Parathyroid adenoma (tissue), 2 donors: ENCODE measurements at regions not wholly inside any gene's neighbourhood (a gene's known extent, or its start where the extent isn't known, plus 50 kb on each side); places are given as distances from the start of the nearest gene placed in this dataset.
"Not testable (repeated sequence)": the region's sequence is repeated elsewhere in the genome, so short reads cannot be mapped to it uniquely, and the experiment has no call there.

Experiments used
- H2AFZ ChIP-seq: fragments of 300-600 bp; sonication (generic); one replicate; pipeline ENCODE4 v1.7.0; 2017; ENCODE audit warnings: antibody characterized with exemption, mild to moderate bottlenecking
- H3K27ac ChIP-seq: fragments of 300-600 bp; sonication (generic); one replicate; pipeline ENCODE4 v1.7.0; 2017
- H3K27me3 ChIP-seq: fragments of 300-600 bp; sonication (generic); one replicate; pipeline ENCODE4 v1.7.0; 2017; ENCODE audit warnings: low read length; ENCODE audit not compliant: control insufficient read depth, insufficient read depth
- H3K36me3 ChIP-seq: fragments of 300-600 bp; sonication (generic); one replicate; pipeline ENCODE4 v1.7.0; 2017; ENCODE audit warnings: low read length; ENCODE audit not compliant: control insufficient read depth, insufficient read depth
- H3K4me1 ChIP-seq: fragments of 300-600 bp; sonication (generic); one replicate; pipeline ENCODE4 v1.7.0; 2017; ENCODE audit warnings: control low read depth
- H3K4me2 ChIP-seq: fragments of 300-600 bp; sonication (generic); one replicate; pipeline ENCODE4 v1.7.0; 2017; ENCODE audit warnings: low read length
- H3K4me3 ChIP-seq: fragments of 300-600 bp; sonication (generic); one replicate; pipeline ENCODE4 v1.7.0; 2017; ENCODE audit warnings: low read depth, low read length
- H3K79me2 ChIP-seq: fragments of 300-600 bp; sonication (generic); one replicate; pipeline ENCODE4 v1.7.0; 2017; ENCODE audit warnings: control low read depth
- H3K9ac ChIP-seq: fragments of 300-600 bp; sonication (generic); one replicate; pipeline ENCODE4 v1.7.0; 2017; ENCODE audit warnings: mild to moderate bottlenecking
- H3K9me3 ChIP-seq: fragments of 300-600 bp; sonication (generic); one replicate; pipeline ENCODE4 v1.7.0; 2017; ENCODE audit warnings: low read length; ENCODE audit not compliant: control insufficient read depth
- TF ChIP-seq, protein P1 (sequence below): fragments of 300-600 bp; sonication (generic); IDR thresholded peaks from one replicate; pipeline ENCODE4 v1.7.0; 2017; ENCODE audit warnings: antibody characterized with exemption, mild to moderate bottlenecking
- donor health status: primary hyperparathyroidism.

DNA sequence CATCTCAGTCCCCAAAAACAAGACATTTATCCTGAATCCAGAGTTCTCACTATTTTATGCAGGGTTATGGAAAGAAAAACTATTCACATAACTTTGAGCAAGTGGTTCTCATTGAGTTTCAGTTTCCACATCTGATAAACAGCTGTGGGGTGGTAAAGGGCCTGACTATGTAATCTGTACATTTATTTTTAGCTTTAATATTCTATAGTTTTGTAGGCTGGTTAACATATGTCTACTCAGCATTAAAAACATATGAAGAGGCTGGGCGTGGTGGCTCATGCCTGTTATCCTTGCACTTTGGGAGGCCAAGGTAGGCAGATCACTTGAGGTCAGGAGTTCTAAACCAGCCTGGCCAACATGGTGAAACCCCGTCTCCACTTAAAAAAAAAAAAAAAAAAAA lies 301.5 kb upstream of the CCNG1 start:
- Histone ChIP-seq H3K4me3 (no peak overlapping the region), H3K27me3 (no peaks in the 10 kb centered on the region), H3K4me2 (no peak overlapping the region), H3K36me3 (no peaks in the 10 kb centered on the region), H3K4me1 (no peaks in the 10 kb centered on the region), H2AFZ (no peak overlapping the region), H3K9me3 (no peaks in the 10 kb centered on the region), H3K79me2 (no peaks in the 10 kb centered on the region), H3K9ac (no peak overlapping the region), H3K27ac (no peak overlapping the region)
- TF ChIP-seq, protein P1, sequence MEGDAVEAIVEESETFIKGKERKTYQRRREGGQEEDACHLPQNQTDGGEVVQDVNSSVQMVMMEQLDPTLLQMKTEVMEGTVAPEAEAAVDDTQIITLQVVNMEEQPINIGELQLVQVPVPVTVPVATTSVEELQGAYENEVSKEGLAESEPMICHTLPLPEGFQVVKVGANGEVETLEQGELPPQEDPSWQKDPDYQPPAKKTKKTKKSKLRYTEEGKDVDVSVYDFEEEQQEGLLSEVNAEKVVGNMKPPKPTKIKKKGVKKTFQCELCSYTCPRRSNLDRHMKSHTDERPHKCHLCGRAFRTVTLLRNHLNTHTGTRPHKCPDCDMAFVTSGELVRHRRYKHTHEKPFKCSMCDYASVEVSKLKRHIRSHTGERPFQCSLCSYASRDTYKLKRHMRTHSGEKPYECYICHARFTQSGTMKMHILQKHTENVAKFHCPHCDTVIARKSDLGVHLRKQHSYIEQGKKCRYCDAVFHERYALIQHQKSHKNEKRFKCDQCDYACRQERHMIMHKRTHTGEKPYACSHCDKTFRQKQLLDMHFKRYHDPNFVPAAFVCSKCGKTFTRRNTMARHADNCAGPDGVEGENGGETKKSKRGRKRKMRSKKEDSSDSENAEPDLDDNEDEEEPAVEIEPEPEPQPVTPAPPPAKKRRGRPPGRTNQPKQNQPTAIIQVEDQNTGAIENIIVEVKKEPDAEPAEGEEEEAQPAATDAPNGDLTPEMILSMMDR: no peak

DNA sequence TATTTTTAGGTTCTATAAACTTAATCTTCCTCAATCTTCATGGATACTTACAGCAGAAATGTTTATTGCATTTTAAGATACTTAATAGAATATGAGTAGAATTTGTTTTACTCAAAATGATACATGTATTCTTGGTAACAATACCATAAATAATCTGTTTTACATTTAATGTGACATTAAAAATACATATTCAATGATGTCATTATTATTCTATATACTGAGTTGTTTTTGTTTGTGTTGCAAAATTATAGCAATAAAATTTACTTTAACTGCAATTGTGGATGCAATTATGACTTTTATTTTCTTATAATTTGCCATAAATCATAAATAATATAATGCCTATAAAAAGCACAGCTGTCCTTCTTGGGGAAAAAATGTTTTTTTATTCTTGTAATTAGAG lies 275.9 kb upstream of the CCNG1 start:
- no peak overlapping the region for H3K4me3 ChIP-seq
- H3K9ac ChIP-seq: no peak overlapping the region
- TF ChIP-seq, protein P1: no peak
- no peak overlapping the region for H3K4me2 ChIP-seq
- H3K27ac ChIP-seq: no peak overlapping the region
- H3K4me1 ChIP-seq: no peaks in the 10 kb centered on the region
- H3K27me3 ChIP-seq: no peaks in the 10 kb centered on the region
- H3K9me3 ChIP-seq: no peaks in the 10 kb centered on the region
- H2AFZ ChIP-seq: no peak overlapping the region
- H3K36me3 ChIP-seq: no peaks in the 10 kb centered on the region
- H3K79me2 ChIP-seq: no peaks in the 10 kb centered on the region

DNA sequence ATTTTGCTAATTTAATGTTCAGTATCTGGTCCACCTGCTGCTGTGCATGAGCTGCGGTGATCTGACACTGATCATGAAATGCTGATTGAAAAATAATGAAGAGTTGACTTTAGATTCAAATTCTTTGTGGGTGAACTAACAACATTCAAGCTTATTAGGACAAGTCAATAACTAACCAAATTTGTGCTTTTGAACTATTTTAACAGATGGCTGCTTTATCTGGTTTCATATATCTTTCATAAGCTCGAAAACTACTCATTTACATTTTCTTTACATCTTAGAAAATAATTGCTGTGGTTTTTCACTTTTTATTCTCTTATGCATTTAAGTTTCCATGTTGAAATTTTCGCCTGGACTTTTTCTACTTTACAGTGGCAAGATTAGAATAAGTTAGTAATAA lies 274.8 kb upstream of the CCNG1 start:
- Histone ChIP-seq H3K9ac (no peak overlapping the region), H3K27me3 (no peaks in the 10 kb centered on the region), H3K36me3 (no peaks in the 10 kb centered on the region), H3K27ac (no peak overlapping the region), H3K4me1 (no peaks in the 10 kb centered on the region), H3K9me3 (no peaks in the 10 kb centered on the region), H2AFZ (no peak overlapping the region), H3K4me2 (no peak overlapping the region), H3K79me2 (no peaks in the 10 kb centered on the region), H3K4me3 (no peak overlapping the region)
- TF ChIP-seq, protein P1: no peak

DNA sequence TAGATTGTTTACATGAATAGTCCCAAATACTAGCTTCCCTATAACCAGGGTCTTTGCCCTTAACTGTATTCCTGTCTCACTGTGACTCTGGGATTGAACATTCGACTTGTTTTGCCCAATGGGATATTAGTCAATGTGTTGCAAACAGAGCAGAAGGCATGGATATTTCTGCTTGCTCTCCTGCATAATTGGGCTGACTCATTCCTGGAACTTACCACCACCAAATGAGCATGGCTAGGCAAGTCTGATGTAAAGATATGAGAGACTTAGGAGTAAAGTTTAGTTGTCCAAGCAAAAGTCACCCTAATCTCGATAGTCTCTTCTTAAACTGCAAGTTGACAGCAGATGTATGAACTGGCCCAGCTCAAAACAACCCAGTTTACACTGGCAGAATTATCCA lies 273.5 kb upstream of the CCNG1 start:
- H3K9ac ChIP-seq: no peak overlapping the region
- H3K27me3 ChIP-seq: no peaks in the 10 kb centered on the region
- TF ChIP-seq, protein P1: no peak
- no peak overlapping the region for H3K4me2 ChIP-seq
- no peak overlapping the region for H3K4me3 ChIP-seq
- H3K9me3 ChIP-seq: no peaks in the 10 kb centered on the region
- H3K36me3 ChIP-seq: no peaks in the 10 kb centered on the region
- H2AFZ ChIP-seq: no peak overlapping the region
- H3K27ac ChIP-seq: no peak overlapping the region
- H3K79me2 ChIP-seq: no peaks in the 10 kb centered on the region
- H3K4me1 ChIP-seq: no peaks in the 10 kb centered on the region

DNA sequence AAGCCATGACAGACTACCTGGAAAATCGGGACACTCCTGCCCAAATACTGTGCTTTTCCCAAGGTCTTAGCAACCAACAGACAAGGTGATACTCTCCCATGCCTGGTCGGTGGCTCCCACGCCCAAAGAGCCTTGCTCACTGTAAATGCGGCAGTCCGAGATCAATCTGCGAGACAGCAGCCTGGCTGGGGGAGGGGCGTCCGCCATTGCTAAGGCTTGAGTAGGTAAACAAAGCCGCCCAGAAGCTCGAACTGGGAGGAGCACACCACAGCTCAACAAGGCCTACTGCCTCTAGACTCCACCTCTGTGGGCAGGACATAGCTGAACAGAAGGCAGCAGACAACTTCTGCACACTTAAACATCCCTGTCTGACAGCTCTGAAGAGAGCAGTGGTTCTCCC lies 272.1 kb upstream of the CCNG1 start:
- H3K9me3 ChIP-seq: no peaks in the 10 kb centered on the region
- H3K4me2 ChIP-seq: no peak overlapping the region
- H3K36me3 ChIP-seq: no peaks in the 10 kb centered on the region
- no peaks in the 10 kb centered on the region for H3K4me1 ChIP-seq
- H2AFZ ChIP-seq: no peak overlapping the region
- H3K4me3 ChIP-seq: no peak overlapping the region
- no peak overlapping the region for H3K9ac ChIP-seq
- no peaks in the 10 kb centered on the region for H3K27me3 ChIP-seq
- TF ChIP-seq, protein P1: no peak
- no peaks in the 10 kb centered on the region for H3K79me2 ChIP-seq
- no peak overlapping the region for H3K27ac ChIP-seq

DNA sequence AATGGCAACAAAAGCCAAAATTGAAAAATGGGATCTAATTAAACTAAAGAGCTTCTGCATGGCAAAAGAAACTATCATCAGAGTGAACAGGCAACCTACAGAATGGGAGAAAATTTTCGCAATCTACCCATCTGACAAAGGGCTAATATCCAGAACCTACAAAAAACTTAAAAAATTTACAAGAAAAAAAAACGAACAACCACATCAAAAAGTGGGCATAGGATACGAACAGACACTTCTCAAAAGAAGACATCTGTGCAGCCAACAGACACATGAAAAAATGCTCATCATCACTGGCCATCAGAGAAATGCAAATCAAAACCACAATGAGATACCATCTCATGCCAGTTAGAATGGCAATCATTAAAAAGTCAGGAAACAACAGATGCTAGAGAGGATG lies 267.2 kb upstream of the CCNG1 start:
- not testable (repeated sequence) for H3K27me3 ChIP-seq, H3K4me1 ChIP-seq, H3K9ac ChIP-seq, H3K4me2 ChIP-seq, H3K4me3 ChIP-seq, H3K9me3 ChIP-seq, H2AFZ ChIP-seq, H3K79me2 ChIP-seq, H3K27ac ChIP-seq, H3K36me3 ChIP-seq
